BJ (cell line): ENCODE measurements at regions not wholly inside any gene's neighbourhood (a gene's known extent, or its start where the extent isn't known, plus 50 kb on each side); places are given as distances from the start of the nearest gene placed in this dataset.
"Not testable (repeated sequence)": the region's sequence is repeated elsewhere in the genome, so short reads cannot be mapped to it uniquely, and the experiment has no call there.

Experiments
- CTCF ChIA-PET: fragments of 350-600 bp; formaldehyde crosslinking; extraction: SDS; loops from one replicate; lab custom pipeline; 2021; ENCODE audit warnings: antibody characterized with exemption, inconsistent platforms; lab: Yijun Ruan, JAX
- POLR2A ChIA-PET: fragments of 300-600 bp; sonication (Branson Sonifier 250); formaldehyde crosslinking; extraction: SDS; loops from one replicate; lab custom pipeline; 2021; ENCODE audit warnings: antibody characterized with exemption; lab: Charles Lee
- DNase-seq: peaks from one replicate; pipeline ENCODE4 v3.0.0-alpha.2; 2011; ENCODE audit warnings: low read depth
- H3K27me3 ChIP-seq: 2 replicates; pipeline ENCODE4 v1.6.0; 2011; ENCODE audit warnings: low read length; ENCODE audit not compliant: control insufficient read depth, insufficient read depth
- H3K36me3 ChIP-seq: 2 replicates; pipeline ENCODE4 v1.5.1; 2011; ENCODE audit warnings: low read length; ENCODE audit not compliant: control insufficient read depth, insufficient read depth
- H3K4me3 ChIP-seq: 2 replicates; pipeline ENCODE4 v1.5.1; 2011; ENCODE audit warnings: low read depth, mild to moderate bottlenecking, control low read depth, low read length
- CTCF ChIP-seq: IDR thresholded peaks from 2 replicates; pipeline ENCODE4 v1.5.1; 2011; ENCODE audit warnings: low read depth, mild to moderate bottlenecking, control low read depth, inconsistent platforms, low read length, moderate library complexity; ENCODE audit not compliant: insufficient read depth

GRCh38 chr5:101346906-101347305 is 443.8 kb upstream of the ST8SIA4 start:
- CTCF ChIA-PET, result no interaction called here
- H3K4me3 ChIP-seq, result no peak overlapping the region
- TF ChIP-seq CTCF, result no peak
- DNase-seq, result no peak
- no peaks in the 10 kb centered on the region for H3K36me3 ChIP-seq
- no peaks in the 10 kb centered on the region for H3K27me3 ChIP-seq
- POLR2A ChIA-PET, result no interaction called here

- DNase-seq, result no peak
- CTCF ChIA-PET, result interaction anchor here (0.6 kb wide), 1 partner anchor 472 kb away, joined by 3 read pairs; no protein-coding TSS in a partner anchor
- POLR2A ChIA-PET, result no interaction called here
Measured at GRCh38 chr5:101346447-101346846, 443.4 kb upstream of the ST8SIA4 start.

GRCh38 chr5:101338226-101338625 is 435.1 kb upstream of the ST8SIA4 start:
- Histone ChIP-seq H3K36me3 (no peaks in the 10 kb centered on the region), H3K4me3 (no peak overlapping the region), H3K27me3 (no peaks in the 10 kb centered on the region)
- TF ChIP-seq CTCF, result no peak
- POLR2A ChIA-PET, result no interaction called here
- CTCF ChIA-PET, result no interaction called here
- no peak for DNase-seq

More at GRCh38 chr5:101346447-101346846, 443.4 kb upstream of the ST8SIA4 start:
- Histone ChIP-seq H3K36me3 (no peaks in the 10 kb centered on the region), H3K4me3 (no peak overlapping the region), H3K27me3 (no peaks in the 10 kb centered on the region)
- TF ChIP-seq CTCF, result no peak

GRCh38 chr5:101327816-101328215 is 424.7 kb upstream of the ST8SIA4 start:
- ChIA-PET POLR2A (no interaction called here), CTCF (no interaction called here)
- H3K27me3 ChIP-seq, result no peaks in the 10 kb centered on the region
- no peak for TF ChIP-seq CTCF
- no peak overlapping the region for H3K4me3 ChIP-seq
- no peaks in the 10 kb centered on the region for H3K36me3 ChIP-seq
- DNase-seq, result no peak

- Histone ChIP-seq H3K36me3 (no peaks in the 10 kb centered on the region), H3K4me3 (no peak overlapping the region), H3K27me3 (no peaks in the 10 kb centered on the region)
- ChIA-PET POLR2A (no interaction called here), CTCF (no interaction called here)
- no peak for DNase-seq
- TF ChIP-seq CTCF, result no peak
Measured at GRCh38 chr5:101326766-101327165, 423.7 kb upstream of the ST8SIA4 start.

- POLR2A ChIA-PET, DNase-seq: not testable (repeated sequence)
Measured at GRCh38 chr5:101316401-101316800, 413.3 kb upstream of the ST8SIA4 start.

More at GRCh38 chr5:101316401-101316800, 413.3 kb upstream of the ST8SIA4 start:
- H3K4me3 ChIP-seq, H3K27me3 ChIP-seq, CTCF ChIA-PET, H3K36me3 ChIP-seq: not testable (repeated sequence)
